ENCODE measurements at regions not wholly inside any gene's neighbourhood (a gene's known extent, or its start where the extent isn't known, plus 50 kb on each side); places are given as distances from the start of the nearest gene placed in this dataset.

DNA sequence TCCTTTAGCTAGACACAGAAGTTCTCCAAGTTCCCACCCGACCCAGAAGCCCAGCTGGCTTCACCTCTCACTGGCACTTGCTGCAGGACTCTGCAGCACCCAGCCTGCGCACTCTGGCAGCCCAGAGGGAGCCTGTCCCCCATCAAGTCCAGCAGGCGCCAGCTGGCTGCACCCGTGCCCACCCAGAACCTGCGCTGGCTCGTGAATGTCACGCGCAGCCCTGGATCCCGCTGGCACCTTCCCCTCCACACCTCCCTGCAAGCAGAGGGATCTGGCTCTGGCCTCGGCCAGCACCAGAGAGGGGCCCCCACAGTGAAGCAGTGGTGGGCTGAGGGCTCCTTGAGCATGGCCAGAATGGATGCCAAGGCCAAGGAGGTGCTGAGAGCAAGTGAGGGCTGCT, 187.6 kb upstream of the HAND2 start:
- DNase-seq (ENCODE audit: low spot score) (no peak), ATAC-seq (no peak)

DNA sequence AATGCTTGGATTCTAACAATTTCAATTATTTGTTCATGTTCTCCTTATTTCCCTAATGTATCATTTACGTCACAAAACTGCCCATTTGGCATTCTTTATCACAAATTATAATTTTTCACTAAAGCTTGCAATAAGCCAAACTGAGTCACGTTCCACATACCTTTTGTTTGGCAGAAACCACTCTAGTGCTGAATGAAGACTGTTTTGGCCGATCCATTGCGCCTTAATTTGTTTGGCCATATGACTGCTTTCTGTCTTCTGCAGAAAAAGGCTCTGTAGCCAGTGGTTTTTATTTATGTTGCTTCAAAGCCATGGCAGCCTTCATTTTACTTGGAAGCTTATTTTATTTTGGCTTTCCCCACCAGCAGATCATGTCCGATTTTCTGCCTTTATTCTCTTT, 184.4 kb upstream of the HAND2 start:
- DNase-seq (ENCODE audit: low spot score) (no peak), ATAC-seq (no peak)

DNA sequence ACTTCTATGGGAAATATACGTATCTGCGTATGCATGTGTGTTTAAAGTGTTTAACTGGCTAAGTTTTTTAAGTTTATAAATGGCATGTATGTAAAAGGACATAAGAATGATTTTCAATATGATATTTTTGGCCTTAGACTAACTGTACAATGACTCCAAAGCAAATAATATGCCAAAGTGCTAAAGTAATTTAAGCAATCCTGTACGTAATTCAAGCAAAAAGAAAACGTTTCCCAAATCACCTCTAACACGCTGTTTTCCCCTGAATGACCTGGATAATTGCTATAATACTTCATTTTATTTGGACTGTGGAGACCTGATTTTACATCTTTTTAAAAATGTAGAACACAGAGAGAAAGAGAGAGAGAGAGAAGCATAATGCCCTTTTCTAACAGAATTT, 183.0 kb upstream of the HAND2 start:
- DNase-seq (ENCODE audit: low spot score), result no peak
- no peak for ATAC-seq

DNA sequence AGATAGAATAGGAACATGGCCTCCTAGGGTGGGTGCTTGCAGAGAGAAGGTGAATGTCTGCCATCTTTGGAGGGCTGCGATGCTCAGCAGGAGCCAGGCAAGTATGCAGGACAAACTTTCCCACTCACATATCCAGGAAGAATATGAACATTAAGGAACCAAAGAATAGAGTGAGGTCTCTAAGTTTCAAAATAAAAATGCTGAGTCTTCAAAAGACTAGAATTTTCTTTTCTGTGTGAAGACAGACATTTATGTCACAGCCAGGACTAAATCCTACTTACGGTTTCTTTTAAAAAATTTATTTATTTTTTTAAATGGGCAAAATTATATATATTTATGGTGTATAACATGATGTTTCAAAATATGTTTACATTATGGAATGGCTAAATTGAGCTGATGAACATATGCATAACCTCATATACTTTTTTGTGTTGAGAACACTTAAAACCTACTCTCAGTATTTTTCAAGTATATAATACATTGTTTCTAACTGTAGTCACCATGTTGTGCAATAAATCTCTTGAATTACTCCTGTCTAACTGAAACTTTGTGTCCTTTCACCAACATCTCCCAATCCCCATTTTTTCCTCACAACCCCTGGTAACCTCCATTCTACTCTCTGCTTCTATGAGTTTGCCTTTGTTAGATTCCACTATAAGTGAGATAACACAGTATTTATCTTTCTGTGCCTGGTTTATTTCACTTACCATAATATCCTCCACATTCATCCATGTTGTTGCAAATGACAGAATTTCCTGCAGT, 177.8 kb upstream of the HAND2 start:
- ATAC-seq (no peak), DNase-seq (ENCODE audit: low spot score) (no peak)

DNA sequence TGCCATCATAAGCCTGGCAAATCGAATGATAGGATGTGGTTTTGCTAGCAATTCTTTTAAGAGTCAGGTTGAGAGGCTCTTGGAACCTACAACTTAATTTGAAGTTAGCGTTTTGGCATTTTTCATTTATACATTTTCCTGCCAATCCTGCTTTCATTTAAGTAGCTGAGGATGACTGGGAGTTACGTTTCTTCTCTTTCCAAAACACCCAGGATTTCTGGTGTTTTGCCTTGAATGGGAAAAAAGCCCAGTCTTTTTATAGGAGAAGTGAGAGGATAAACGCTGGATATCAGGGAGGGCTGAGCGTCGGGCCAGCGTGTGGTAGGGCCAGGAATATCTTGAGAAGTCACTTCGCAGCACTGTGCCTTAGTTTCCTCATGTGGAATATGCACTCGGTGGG, 174.2 kb upstream of the HAND2 start:
- ATAC-seq (no peak), DNase-seq (ENCODE audit: low spot score) (no peak)

DNA sequence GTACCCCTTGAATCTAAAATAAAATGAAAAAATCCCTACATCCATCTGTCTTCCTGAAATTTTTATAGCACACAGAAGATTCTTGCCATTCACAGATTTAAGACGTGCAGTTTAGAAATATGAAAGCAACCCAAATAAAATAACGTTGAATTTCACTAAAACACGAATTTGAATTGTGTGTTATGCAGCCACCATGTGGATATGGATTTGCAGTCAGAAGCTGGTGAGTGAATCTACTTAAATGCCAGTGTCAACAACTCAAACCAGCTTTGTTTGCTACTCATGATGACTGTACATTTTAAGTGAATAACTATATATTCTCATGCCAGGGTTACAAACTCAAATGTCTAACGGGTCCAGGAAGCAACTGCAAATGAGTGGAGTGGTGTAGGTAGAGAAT, 173.0 kb upstream of the HAND2 start:
- ATAC-seq (no peak), DNase-seq (ENCODE audit: low spot score) (no peak)

DNA sequence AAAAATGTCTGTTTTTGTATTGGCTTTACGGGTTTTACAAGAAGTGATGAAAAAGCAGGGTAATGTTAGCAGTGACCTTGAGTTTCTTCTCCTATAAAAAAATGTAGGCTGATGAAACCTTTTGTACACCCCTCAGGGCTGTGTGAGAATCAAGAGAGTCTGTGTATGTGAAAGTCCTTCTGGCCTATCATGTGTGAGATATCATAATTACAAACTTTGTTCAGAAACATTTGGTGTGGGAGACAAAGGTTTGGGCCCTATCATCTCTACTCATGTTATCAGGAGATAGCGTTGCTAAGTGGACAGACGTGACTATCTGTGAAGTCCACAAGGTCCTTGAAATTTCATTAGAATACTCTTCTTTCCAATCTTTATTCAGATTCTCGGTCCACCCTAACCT, 170.6 kb upstream of the HAND2 start:
- ATAC-seq (no peak), DNase-seq (ENCODE audit: low spot score) (no peak)

DNA sequence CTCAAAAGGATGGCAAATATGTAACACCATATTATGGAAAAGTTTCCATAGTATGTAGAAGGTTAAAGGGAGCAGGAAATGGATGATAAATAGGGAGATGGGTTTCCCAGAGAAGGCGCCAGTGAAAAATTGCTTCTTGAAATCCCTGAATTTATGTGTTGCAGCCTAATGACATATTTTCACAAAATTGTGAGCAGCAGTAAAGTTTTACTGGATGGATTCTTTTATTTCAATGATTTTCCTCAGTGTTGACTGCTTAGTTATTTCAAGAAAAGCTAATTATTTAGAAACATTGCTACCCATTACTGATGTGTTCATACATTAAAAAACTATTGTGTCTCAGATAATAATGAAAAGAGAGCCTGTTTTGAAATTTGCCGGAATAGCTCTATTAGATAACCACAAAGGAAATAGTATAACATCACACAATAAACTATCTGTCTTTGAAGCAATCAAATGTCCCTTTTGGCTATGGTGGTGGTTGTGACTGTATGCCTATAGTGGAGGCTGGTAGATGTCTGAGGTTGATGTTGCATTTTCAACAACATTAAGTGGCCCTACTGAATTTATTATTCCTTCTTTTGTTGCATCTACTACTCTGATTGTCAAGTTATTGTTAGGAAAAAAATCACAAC, 169.9 kb upstream of the HAND2 start:
- DNase-seq (ENCODE audit: low spot score) (no peak), ATAC-seq (no peak)

DNA sequence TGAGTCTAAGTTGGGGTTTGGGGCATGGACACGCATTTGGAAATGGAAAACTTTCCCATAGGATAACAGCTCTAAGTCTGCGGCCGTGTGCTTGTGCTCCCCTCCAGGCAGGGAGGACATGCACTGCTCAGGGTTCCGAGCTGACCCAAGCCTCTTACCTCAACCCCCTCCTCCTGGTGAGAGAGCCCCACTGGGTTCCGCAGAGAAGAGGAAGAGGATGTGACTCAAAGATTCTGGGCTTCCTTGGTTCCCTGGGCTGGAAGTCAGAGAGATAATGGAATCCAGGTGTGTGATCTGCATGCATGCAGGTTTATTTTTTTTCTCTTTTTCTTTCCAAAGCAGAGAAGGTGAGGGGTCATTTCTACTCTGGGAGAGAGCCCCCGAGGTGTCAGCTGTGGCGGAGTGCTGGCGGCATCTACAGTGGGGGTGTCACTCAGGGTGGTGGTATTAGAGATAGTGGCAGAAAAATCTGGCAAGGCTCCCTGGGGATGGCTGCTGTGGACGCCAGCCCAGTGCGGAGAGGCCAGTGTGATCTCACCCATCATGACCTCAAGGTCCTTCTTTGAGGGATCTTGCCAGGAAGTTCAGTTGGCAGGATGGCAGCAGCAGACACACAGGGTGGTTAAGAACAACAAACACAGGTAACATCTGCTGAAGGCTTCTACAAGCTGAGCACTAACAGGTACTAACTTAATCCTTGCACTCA, 168.7 kb upstream of the HAND2 start:
- peak; percentile 69 for ATAC-seq
- DNase-seq (ENCODE audit: low spot score), result peak; percentile 51

DNA sequence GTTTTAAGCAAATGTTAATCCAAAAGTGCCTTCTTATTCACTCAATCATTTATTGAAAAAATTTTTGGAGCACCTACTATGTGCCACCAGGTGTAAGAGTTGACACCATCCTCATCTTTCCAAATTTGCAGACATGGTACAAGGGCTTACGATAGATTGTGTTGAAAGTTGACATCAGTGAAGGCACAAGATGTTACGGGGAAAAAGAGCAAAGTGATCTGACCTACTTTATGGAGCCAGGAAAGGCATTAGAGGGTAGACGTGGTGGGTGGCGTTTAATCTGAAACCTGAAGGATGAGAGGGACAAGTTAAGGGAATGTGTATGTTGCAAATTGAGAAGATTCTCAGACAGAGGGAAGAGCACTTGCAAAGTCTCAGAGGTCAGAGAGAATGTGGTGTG, 167.8 kb upstream of the HAND2 start:
- no peak for DNase-seq (ENCODE audit: low spot score)
- no peak for ATAC-seq

DNA sequence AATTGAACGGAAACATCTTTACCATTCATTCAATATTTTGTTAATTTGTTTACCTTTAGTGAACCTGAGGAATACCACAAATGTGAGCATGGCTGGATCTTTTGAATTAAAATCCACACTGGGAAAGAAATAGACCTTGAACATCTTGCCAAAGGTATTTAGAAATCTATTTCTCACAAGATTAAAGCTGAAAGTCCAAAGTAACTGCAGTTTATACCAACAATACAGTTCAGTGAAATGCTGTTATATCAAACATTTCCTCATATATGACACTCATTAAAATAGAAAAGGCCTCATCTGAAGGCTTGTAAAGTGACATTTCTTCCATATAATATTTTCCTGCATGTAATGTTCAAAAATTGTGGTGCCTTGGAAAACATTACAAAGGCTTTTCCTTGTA, 166.5 kb upstream of the HAND2 start:
- DNase-seq (ENCODE audit: low spot score) (no peak), ATAC-seq (peak; percentile 41)

DNA sequence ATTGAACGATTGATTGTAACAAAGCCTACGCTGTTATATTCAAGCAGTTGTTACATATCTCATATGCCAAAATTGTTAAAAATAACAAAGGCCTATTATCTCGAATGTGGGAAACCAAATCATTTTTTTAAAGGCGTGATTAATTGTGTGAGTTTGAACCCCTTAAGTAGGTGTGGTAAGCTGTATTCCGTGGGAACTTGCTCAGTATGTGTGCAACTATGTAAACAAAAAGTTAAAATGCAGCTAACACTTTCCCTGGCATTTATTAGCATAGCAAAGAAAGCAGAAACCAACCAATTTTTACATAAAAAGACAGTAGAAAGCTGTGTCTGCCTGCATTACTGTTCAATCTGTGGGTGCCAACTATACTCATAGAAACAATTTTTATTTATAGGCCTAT, 166.0 kb upstream of the HAND2 start:
- no peak for DNase-seq (ENCODE audit: low spot score)
- peak; percentile 56 for ATAC-seq

DNA sequence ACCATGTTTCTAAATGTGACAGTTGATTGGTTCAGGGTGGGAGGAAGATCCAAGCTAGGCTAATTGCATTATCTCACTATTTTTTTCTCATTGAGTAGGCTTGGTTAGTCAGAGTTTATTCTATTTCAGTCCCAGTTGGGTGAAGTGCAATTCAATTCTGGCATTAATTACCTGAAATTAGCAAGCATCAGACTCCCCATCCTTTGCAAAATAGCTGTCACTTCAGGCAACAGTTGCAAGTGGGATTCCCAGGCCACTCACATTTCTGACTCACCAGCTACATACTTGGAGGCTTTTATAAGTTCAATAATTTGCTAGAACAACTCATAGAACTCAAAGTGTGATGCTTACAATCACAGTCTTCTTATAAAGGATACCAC, 155.8 kb upstream of the HAND2 start:
- no peak for DNase-seq (ENCODE audit: low spot score)
- ATAC-seq, result no peak

DNA sequence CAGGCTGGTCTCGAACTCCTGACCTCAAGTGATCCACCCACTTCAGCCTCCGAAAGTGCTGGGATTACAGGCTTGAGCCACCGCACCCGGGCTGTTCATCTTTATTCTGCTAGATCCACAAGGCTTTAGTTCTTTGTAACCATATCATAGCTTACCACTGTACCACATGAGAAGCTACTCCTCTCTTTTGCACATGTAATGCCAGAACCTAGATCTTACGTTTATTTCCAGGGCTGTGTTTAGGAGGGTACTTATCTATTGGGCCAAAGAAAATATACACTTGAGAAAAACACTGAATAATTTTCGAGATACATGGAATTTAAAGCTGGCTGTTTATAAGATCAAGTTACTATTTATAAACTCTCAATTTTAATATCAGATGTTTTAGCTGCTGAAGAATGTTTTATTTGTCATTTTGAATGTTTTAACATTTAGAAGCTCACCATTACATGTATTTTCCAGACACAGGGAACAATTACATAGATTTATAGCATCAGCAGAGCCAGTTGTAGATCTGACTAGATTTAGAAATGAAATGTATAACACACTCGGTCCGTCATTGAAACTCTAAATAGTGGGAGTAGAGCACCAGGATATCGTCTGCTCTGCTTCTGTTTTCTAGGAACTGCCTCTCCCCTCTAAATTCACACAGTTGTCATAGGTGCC, 155.3 kb upstream of the HAND2 start:
- DNase-seq (ENCODE audit: low spot score), result no peak
- no peak for ATAC-seq

DNA sequence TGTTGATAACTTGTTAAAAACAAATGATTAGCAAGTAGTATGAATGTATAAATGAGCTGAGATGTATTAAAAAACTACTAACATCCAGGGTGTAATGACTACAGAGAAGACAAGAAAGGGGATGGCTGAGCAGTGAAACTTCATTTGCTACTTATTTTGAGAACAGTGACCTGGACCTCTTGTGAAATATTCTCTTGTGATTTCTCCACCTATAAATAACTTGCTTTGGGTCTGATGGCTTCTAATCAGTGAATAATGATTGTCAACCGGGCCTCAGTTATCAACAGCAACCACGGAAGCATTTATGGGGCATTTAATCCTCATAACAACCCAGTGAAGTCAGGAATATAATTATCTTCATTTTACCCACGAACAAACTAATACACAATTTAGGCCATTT, 154.2 kb upstream of the HAND2 start:
- no peak for DNase-seq (ENCODE audit: low spot score)
- ATAC-seq, result no peak

DNA sequence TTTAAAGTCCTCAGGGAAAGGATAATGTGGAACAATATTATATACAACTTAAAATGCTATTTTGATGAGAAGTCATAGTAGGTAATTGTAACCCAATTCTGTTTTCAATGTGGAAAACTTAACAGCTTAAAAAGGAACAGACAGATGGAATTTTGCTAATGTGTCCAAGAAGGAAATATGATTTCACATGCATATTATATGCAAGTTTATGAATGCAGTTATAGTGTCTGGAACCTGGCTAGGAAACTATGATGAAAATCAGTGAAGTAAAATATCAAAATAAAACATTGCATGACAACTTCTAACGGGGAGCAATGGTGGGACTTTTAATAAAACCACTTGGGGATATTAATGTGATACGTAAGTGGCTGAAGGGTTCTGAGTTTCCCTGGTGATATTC, 152.6 kb upstream of the HAND2 start:
- no peak for ATAC-seq
- DNase-seq (ENCODE audit: low spot score), result no peak

DNA sequence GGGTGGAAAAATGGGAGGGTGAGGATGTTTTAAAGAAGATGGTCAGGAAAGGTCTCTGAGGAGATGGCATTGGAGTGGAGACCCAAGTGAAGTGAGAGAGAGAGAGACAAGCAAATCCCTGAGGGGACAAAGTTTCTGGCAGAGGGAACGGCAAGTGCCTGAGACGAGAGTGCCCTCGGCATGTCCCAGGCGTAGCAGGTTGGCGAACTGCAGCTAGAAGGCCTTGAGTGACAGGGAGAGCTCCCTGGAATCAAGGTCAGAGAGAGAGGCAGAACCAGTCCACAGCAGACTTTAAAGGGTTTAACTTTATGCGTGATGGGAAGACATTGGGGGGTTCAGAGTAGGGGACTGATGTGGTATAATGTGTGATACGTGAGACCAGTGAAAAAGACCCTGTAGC, 150.2 kb upstream of the HAND2 start:
- no peak for DNase-seq (ENCODE audit: low spot score)

DNA sequence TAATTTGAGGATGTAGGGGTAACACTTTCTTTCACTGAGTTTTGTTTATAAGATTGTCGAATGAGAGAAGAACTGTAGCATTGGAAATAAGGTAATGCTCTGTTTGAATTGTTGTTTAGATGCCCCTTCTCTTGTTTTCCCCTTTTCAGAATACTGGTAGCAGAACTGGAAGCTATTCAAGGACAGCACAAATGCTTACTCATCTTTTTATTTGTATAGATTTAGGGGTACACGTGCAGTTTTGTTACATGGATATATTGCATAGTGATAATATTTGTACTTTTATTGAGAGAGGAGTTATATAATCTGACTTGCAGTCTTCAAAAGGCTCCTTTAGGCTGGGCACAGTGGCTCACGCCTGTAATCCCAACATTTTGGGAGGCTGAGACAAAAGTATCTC, 145.4 kb upstream of the HAND2 start:
- DNase-seq (ENCODE audit: low spot score), result no peak
- ATAC-seq, result no peak

More for the DNA sequence above, 150.2 kb upstream of the HAND2 start:
- no peak for ATAC-seq

DNA sequence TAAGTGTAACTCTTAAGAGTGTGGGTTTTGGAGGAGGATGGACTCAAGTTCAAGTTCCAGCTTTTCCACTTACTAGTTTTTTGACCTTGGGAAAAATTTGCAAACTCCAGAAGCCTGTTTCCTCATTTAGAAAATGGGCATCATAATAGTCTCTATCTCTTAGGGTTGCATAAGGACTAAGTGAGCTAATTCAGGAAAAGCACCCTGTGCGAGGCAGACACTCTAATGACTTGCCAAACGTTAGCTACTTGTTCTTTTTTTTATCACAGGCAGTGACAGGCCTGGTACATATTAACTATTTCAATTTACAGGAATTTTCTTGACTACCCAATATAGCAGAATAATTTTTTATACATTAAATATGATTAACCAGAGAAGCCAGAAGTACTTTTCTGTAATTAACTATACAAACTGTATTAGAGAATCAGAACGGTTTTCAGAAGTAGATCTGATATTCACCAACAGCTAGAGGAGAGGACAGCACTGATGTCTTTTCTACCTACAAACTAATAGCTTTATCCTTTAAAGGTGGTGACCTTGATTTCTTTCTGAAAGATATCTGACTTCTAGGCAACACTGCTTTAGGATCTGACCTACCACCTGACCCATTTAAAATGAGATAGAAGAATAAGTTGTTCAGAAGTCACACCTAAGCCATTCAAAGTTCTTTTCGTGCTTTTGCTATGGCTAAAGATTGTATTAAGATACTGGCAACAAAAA, 139.6 kb upstream of the HAND2 start:
- DNase-seq (ENCODE audit: low spot score) (no peak), ATAC-seq (peak; percentile 19)

DNA sequence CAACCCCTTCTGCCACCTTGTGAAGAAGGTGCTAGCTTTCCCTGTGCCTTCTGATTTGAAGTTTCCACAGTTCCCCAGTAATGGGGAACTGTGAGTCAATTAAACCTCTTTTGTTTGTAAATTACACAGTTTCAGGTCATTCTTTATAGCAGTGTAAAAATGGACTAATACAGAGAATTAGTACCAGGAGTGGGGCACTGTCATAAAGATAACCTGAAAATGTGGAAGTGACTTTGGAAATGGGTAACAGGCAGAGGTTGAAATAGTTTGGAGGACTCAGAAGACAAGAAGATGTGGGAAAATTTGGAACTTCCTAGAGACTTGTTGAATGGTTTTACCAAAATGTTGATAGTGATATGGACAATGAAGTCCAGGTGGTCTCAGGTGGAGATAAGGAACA, 131.0 kb upstream of the HAND2 start:
- ATAC-seq (no peak), DNase-seq (ENCODE audit: low spot score) (no peak)

DNA sequence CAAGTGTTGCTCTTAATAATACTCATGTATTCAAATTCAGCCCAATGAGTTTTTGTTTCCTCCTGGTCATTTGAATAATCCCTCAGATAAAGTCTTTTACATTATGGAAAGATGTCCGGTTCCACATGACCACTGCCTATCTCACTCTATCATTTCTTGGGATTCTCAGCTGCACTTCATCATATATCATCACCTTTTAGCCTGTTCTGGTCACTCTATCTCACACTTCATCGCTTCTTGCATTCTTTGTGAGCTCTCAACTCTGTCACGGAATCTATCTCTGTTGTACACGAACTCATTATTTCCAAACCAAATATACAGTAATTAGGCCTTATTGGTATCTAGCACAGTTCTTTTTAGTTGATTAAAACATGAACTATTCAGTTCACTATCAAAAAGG, 126.9 kb upstream of the HAND2 start:
- ATAC-seq (no peak), DNase-seq (ENCODE audit: low spot score) (no peak)

Data from left lobe of liver (tissue), 2 donors.